Fibroblast of lung (primary cell): ENCODE measurements at regions not wholly inside any gene's neighbourhood (a gene's known extent, or its start where the extent isn't known, plus 50 kb on each side); places are given as distances from the start of the nearest gene placed in this dataset.
A peak's percentile ranks its signal among the peaks of the same experiment; 100 is the strongest.

ENCODE experiments used
- DNase-seq, 2 donors: peaks; one replicate each; pipeline versions ENCODE4 v3.0.0 to v3.0.0-alpha.2; 2010; ENCODE audit warnings: low read depth in 2 of 2
- H2AFZ ChIP-seq: 2 replicates; pipeline ENCODE4 v1.5.1; 2012; ENCODE audit warnings: low read length, control low read depth, inconsistent platforms
- H3K27ac ChIP-seq: 2 replicates; pipeline ENCODE4 v1.5.1; 2011; ENCODE audit warnings: low read length, control low read depth; ENCODE audit not compliant: insufficient read depth
- H3K27me3 ChIP-seq: 2 replicates; pipeline ENCODE4 v1.5.1; 2011; ENCODE audit warnings: mild to moderate bottlenecking, low read length; ENCODE audit not compliant: control insufficient read depth, insufficient read depth
- H3K36me3 ChIP-seq: 2 replicates; pipeline ENCODE4 v1.5.1; 2011; ENCODE audit warnings: low read length; ENCODE audit not compliant: control insufficient read depth, insufficient read depth
- H3K4me1 ChIP-seq: 2 replicates; pipeline ENCODE4 v1.5.1; 2011; ENCODE audit warnings: low read length; ENCODE audit not compliant: control insufficient read depth, insufficient read depth; ENCODE audit errors: extremely low read depth
- H3K4me2 ChIP-seq: 2 replicates; pipeline ENCODE4 v1.5.1; 2011; ENCODE audit warnings: low read length, control low read depth; ENCODE audit not compliant: insufficient read depth; ENCODE audit errors: extremely low read depth
- H3K4me3 ChIP-seq, 4 experiments: fragments of 200-600 bp in 1 of 4; sonication (generic) in 1 of 4; replicated peaks in 1 of 4; 2 replicates each; pipeline ENCODE4 v1.5.1; 2011 to 2016; ENCODE audit warnings: low read length in 4 of 4, low read depth in 3 of 4, mild to moderate bottlenecking in 3 of 4, control low read depth in 2 of 4, inconsistent platforms in 1 of 4, mixed read lengths in 1 of 4; ENCODE audit not compliant: insufficient read depth in 1 of 4; ENCODE audit errors: control extremely low read depth in 1 of 4
- H3K79me2 ChIP-seq: 2 replicates; pipeline ENCODE4 v1.5.1; 2012; ENCODE audit warnings: mild to moderate bottlenecking, low read length, inconsistent platforms; ENCODE audit not compliant: control insufficient read depth, insufficient read depth
- H3K9ac ChIP-seq: 2 replicates; pipeline ENCODE4 v1.5.1; 2011; ENCODE audit warnings: mild to moderate bottlenecking, low read length, control low read depth; ENCODE audit not compliant: insufficient read depth
- H3K9me3 ChIP-seq: 2 replicates; pipeline ENCODE4 v1.5.1; 2012; ENCODE audit warnings: low read depth, low read length; ENCODE audit not compliant: control insufficient read depth, insufficient read depth
- H4K20me1 ChIP-seq: 2 replicates; pipeline ENCODE4 v1.5.1; 2011; ENCODE audit warnings: low read length; ENCODE audit not compliant: control insufficient read depth, insufficient read depth; ENCODE audit errors: extremely low read depth
- CTCF ChIP-seq, 2 donors: IDR thresholded peaks in 1 of 2; conservative IDR thresholded peaks in 1 of 2; 1 replicate in 1 of 2; 2 replicates in 1 of 2; pipeline ENCODE4 v1.5.1; 2011 to 2012; ENCODE audit warnings: low read length in 2 of 2, control low read depth in 1 of 2, inconsistent platforms in 1 of 2, low read depth in 1 of 2, mild to moderate bottlenecking in 1 of 2
- EZH2 ChIP-seq: IDR thresholded peaks from 2 replicates; pipeline ENCODE4 v1.5.1; 2012; ENCODE audit warnings: low read length, control low read depth, mild to moderate bottlenecking; ENCODE audit errors: missing control alignments

GRCh38 chr12:25417071-25417470 lies 136.0 kb downstream of the LMNTD1 start:
- H3K36me3 ChIP-seq, result no peaks in the 10 kb centered on the region
- DNase-seq, result peak in 1 of 2 donors; percentile 38
- H4K20me1 ChIP-seq, result no peaks in the 10 kb centered on the region
- no peaks in the 10 kb centered on the region for H3K79me2 ChIP-seq
- H3K27me3 ChIP-seq, result no peaks in the 10 kb centered on the region
- no peak overlapping the region for H3K27ac ChIP-seq
- no peaks in the 10 kb centered on the region for H3K9me3 ChIP-seq
- H3K4me3 ChIP-seq, result no peak overlapping the region
- peaks cover 5% of the 10 kb centered on the region for H3K4me1 ChIP-seq
- H3K9ac ChIP-seq, result no peak overlapping the region
- H2AFZ ChIP-seq, result no peak overlapping the region
- no peak overlapping the region for H3K4me2 ChIP-seq
- no peak for TF ChIP-seq CTCF (conservative IDR thresholded peaks at IDR 0.05 in 1 of 2, IDR thresholded peaks at IDR 0.05 in 1 of 2; ENCODE audit: low read depth in 1 of 2, low read length in 2 of 2)
- no peak for TF ChIP-seq EZH2

- Histone ChIP-seq H3K79me2 (no peaks in the 10 kb centered on the region), H3K9ac (no peak overlapping the region), H4K20me1 (no peaks in the 10 kb centered on the region), H3K36me3 (no peaks in the 10 kb centered on the region), H3K27ac (no peak overlapping the region), H3K4me3 (no peak overlapping the region), H3K9me3 (no peaks in the 10 kb centered on the region), H3K4me2 (no peak overlapping the region), H3K27me3 (no peaks in the 10 kb centered on the region), H2AFZ (no peak overlapping the region), H3K4me1 (peaks cover 2% of the 10 kb centered on the region)
- TF ChIP-seq CTCF (conservative IDR thresholded peaks at IDR 0.05 in 1 of 2, IDR thresholded peaks at IDR 0.05 in 1 of 2; ENCODE audit: low read depth in 1 of 2, low read length in 2 of 2) (no peak), EZH2 (no peak)
- peak in 1 of 2 donors; percentile 8 for DNase-seq
Measured at GRCh38 chr12:25416516-25416915, 136.6 kb downstream of the LMNTD1 start.

DNA sequence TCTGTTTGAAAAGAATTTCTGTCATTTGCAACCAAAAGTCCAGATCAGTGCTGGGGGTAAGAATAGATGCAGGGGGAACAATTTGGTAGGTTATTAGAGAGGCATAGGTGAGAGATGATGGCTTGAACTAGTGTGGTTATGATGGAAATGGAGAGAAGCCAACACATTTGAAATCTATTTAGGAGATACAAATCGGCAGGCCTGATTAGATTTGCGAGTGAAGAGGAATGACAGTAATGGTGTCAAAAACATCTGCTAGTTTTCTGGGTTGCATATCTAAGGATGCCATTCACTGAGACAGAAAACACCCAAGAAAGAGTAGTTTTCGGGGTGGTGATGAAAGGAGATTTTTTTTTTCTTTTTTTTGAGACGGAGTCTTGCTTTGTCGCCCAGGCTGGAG lies 138.1 kb downstream of the LMNTD1 start:
- Histone ChIP-seq H3K4me3 (no peak overlapping the region), H3K27me3 (no peaks in the 10 kb centered on the region), H3K9me3 (no peaks in the 10 kb centered on the region), H3K27ac (no peak overlapping the region), H3K9ac (no peak overlapping the region), H3K79me2 (no peaks in the 10 kb centered on the region), H3K36me3 (no peaks in the 10 kb centered on the region), H2AFZ (no peak overlapping the region), H3K4me2 (no peak overlapping the region), H4K20me1 (no peaks in the 10 kb centered on the region), H3K4me1 (no peaks in the 10 kb centered on the region)
- no peak for DNase-seq
- TF ChIP-seq EZH2 (no peak), CTCF (conservative IDR thresholded peaks at IDR 0.05 in 1 of 2, IDR thresholded peaks at IDR 0.05 in 1 of 2; ENCODE audit: low read depth in 1 of 2, low read length in 2 of 2) (no peak)
